Astrocyte of the cerebellum (primary cell): ENCODE measurements at regions not wholly inside any gene's neighbourhood (a gene's known extent, or its start where the extent isn't known, plus 50 kb on each side); places are given as distances from the start of the nearest gene placed in this dataset.

Experiments used
- DNase-seq: peaks from one replicate; pipeline ENCODE4 v3.0.0-alpha.2; 2011; ENCODE audit warnings: low read depth
- H3K4me3 ChIP-seq: 2 replicates; pipeline ENCODE4 v1.5.1; 2011; ENCODE audit warnings: mild to moderate bottlenecking, low read depth, low read length, moderate library complexity
- CTCF ChIP-seq: IDR thresholded peaks from 2 replicates; pipeline ENCODE4 v1.5.1; 2012; ENCODE audit warnings: low read length, low read depth, moderate library complexity, mild to moderate bottlenecking; ENCODE audit errors: missing control alignments
- in situ Hi-C: cut with HindIII; loops from 2 replicates; pipeline ENCODE4 v1.10.0; 2017; ENCODE audit warnings: low sequenced_read_pairs

GRCh38 chr12:30263434-30263833 is 432.2 kb downstream of the IPO8 start:
- in situ Hi-C loops, result no loop called here

GRCh38 chr12:30257618-30258017 is 438.1 kb downstream of the IPO8 start:
- in situ Hi-C loops, result no loop called here
- DNase-seq, result no peak
- no peak overlapping the region for H3K4me3 ChIP-seq
- no peak for TF ChIP-seq CTCF

More at GRCh38 chr12:30263434-30263833, 432.2 kb downstream of the IPO8 start:
- DNase-seq, result no peak
- TF ChIP-seq CTCF, result no peak
- H3K4me3 ChIP-seq, result no peak overlapping the region

- no peak for DNase-seq
- TF ChIP-seq CTCF, result no peak
- in situ Hi-C loops, result no loop called here
- no peak overlapping the region for H3K4me3 ChIP-seq
Observed at GRCh38 chr12:30251546-30251945, 444.1 kb downstream of the IPO8 start.

GRCh38 chr12:30243426-30243825 is 452.2 kb downstream of the IPO8 start:
- TF ChIP-seq CTCF, result no peak
- DNase-seq, result no peak
- no peak overlapping the region for H3K4me3 ChIP-seq
- in situ Hi-C loops, result no loop called here

- H3K4me3 ChIP-seq, result no peak overlapping the region
- in situ Hi-C loops, result no loop called here
- TF ChIP-seq CTCF, result no peak
- no peak for DNase-seq
Observed at GRCh38 chr12:30219047-30219446, 435.3 kb upstream of the TMTC1 start.

GRCh38 chr12:30218073-30218472 is 434.3 kb upstream of the TMTC1 start:
- DNase-seq, result no peak
- in situ Hi-C loops, result no loop called here
- no peak for TF ChIP-seq CTCF
- H3K4me3 ChIP-seq, result no peak overlapping the region

- H3K4me3 ChIP-seq, result no peak overlapping the region
- DNase-seq, result no peak
- no peak for TF ChIP-seq CTCF
- in situ Hi-C loops, result no loop called here
Observed at GRCh38 chr12:30213166-30213565, 429.4 kb upstream of the TMTC1 start.
